SU-DHL-6 (cell line): ENCODE measurements at regions not wholly inside any gene's neighbourhood (a gene's known extent, or its start where the extent isn't known, plus 50 kb on each side); places are given as distances from the start of the nearest gene placed in this dataset.

Source experiments
- H2AFZ ChIP-seq: fragments of 200-600 bp; sonication (generic); 2 replicates; pipeline ENCODE4 v1.6.1; 2014; ENCODE audit warnings: low read depth, mild to moderate bottlenecking, moderate library complexity, mixed read lengths, antibody characterized with exemption, low read length; ENCODE audit not compliant: severe bottlenecking
- H3F3A ChIP-seq: fragments of 200-600 bp; shearing (Covaris generic); 2 replicates; pipeline ENCODE4 v1.6.0; 2016; ENCODE audit warnings: antibody characterized with exemption, mild to moderate bottlenecking; ENCODE audit not compliant: insufficient read depth
- H3K27ac ChIP-seq: fragments of 200-600 bp; sonication (generic); 2 replicates; pipeline ENCODE4 v1.5.1; 2016; ENCODE audit warnings: low read depth, mild to moderate bottlenecking, low read length, moderate library complexity, mixed read lengths
- H3K27me3 ChIP-seq: fragments of 200-600 bp; sonication (generic), shearing (Covaris generic); 2 replicates; pipeline ENCODE4 v1.6.0; 2014; ENCODE audit warnings: mild to moderate bottlenecking, low read length
- H3K36me3 ChIP-seq: fragments of 200-600 bp; sonication (generic); 2 replicates; pipeline ENCODE4 v1.6.1; 2014; ENCODE audit warnings: mild to moderate bottlenecking, low read length, mixed read lengths
- H3K4me2 ChIP-seq: fragments of 300-600, 200-600 bp; shearing (Covaris generic), sonication (generic); 2 replicates; pipeline ENCODE4 v1.6.0; 2014; ENCODE audit warnings: low read length, low read depth, mild to moderate bottlenecking; ENCODE audit not compliant: poor library complexity, severe bottlenecking
- H3K4me3 ChIP-seq: fragments of 200-600 bp; sonication (generic); 2 replicates; pipeline ENCODE4 v1.5.1; 2014; ENCODE audit warnings: antibody characterized with exemption, low read length, mild to moderate bottlenecking, mixed read lengths; ENCODE audit not compliant: insufficient read depth, poor library complexity, severe bottlenecking
- H3K79me2 ChIP-seq: fragments of 200-600 bp; sonication (generic); 2 replicates; pipeline ENCODE4 v1.6.1; 2014; ENCODE audit warnings: mild to moderate bottlenecking, low read length, moderate library complexity; ENCODE audit not compliant: insufficient read depth
- H3K9ac ChIP-seq: fragments of 200-600 bp; sonication (generic); 2 replicates; pipeline ENCODE4 v1.7.0; 2014; ENCODE audit warnings: mild to moderate bottlenecking, low read length
- H3K9me2 ChIP-seq: fragments of 200-600 bp; sonication (generic); replicated peaks from 2 replicates; pipeline ENCODE4 v1.6.1; 2014; ENCODE audit warnings: low read length; ENCODE audit not compliant: insufficient read depth
- H3K9me3 ChIP-seq: fragments of 200-600 bp; sonication (generic); 2 replicates; pipeline ENCODE4 v1.6.1; 2014; ENCODE audit warnings: low read length, mixed read lengths; ENCODE audit not compliant: insufficient read depth
- H4K20me1 ChIP-seq: fragments of 200-600 bp; sonication (generic); 2 replicates; pipeline ENCODE4 v1.6.1; 2014; ENCODE audit warnings: low read depth, mild to moderate bottlenecking, antibody characterized with exemption, low read length, moderate library complexity, mixed read lengths
- EZH2phosphoT487 ChIP-seq: fragments of 200-600 bp; sonication (generic), shearing (Covaris generic); conservative IDR thresholded peaks from 2 replicates; pipeline ENCODE4 v1.6.1; 2018; ENCODE audit warnings: mild to moderate bottlenecking, antibody characterized with exemption, low read length, moderate library complexity, mixed read lengths
- TF ChIP-seq, protein P1 (sequence below): fragments of 200-600 bp; sonication (generic); IDR thresholded peaks from one replicate; pipeline ENCODE4 v1.5.1; 2017; ENCODE audit warnings: antibody characterized with exemption, mild to moderate bottlenecking, low read length, moderate library complexity; ENCODE audit not compliant: insufficient read depth, poor library complexity, severe bottlenecking

DNA sequence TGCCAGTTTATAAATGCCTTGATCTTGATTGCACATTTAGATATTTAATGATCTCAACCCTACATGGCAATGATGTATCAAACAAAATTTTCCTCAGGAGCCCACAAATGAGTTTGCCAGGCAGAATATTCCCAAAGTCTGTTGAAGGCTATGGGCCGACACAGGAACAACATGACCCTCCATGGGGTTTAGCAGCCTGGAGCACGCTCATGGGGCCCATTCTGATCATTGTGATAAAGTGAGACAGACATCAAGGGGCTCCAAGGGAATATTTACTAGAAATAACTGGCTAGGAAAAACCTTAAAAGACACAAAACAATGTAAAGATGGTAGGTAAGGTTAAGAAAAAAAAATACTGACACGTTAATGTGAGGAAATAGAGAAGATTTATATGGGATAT, 485.4 kb downstream of the PLCL1 start:
- H2AFZ ChIP-seq: no peak overlapping the region
- no peak overlapping the region for H3K9ac ChIP-seq
- H3K9me2 ChIP-seq: no peaks in the 10 kb centered on the region
- no peak overlapping the region for H3K4me3 ChIP-seq
- no peak for TF ChIP-seq EZH2phosphoT487
- TF ChIP-seq, protein P1, sequence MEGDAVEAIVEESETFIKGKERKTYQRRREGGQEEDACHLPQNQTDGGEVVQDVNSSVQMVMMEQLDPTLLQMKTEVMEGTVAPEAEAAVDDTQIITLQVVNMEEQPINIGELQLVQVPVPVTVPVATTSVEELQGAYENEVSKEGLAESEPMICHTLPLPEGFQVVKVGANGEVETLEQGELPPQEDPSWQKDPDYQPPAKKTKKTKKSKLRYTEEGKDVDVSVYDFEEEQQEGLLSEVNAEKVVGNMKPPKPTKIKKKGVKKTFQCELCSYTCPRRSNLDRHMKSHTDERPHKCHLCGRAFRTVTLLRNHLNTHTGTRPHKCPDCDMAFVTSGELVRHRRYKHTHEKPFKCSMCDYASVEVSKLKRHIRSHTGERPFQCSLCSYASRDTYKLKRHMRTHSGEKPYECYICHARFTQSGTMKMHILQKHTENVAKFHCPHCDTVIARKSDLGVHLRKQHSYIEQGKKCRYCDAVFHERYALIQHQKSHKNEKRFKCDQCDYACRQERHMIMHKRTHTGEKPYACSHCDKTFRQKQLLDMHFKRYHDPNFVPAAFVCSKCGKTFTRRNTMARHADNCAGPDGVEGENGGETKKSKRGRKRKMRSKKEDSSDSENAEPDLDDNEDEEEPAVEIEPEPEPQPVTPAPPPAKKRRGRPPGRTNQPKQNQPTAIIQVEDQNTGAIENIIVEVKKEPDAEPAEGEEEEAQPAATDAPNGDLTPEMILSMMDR: no peak
- no peaks in the 10 kb centered on the region for H3F3A ChIP-seq
- no peaks in the 10 kb centered on the region for H3K36me3 ChIP-seq
- H3K27ac ChIP-seq: no peak overlapping the region
- no peak overlapping the region for H3K4me2 ChIP-seq
- no peaks in the 10 kb centered on the region for H3K9me3 ChIP-seq
- no peaks in the 10 kb centered on the region for H3K27me3 ChIP-seq
- no peaks in the 10 kb centered on the region for H3K79me2 ChIP-seq
- no peaks in the 10 kb centered on the region for H4K20me1 ChIP-seq

DNA sequence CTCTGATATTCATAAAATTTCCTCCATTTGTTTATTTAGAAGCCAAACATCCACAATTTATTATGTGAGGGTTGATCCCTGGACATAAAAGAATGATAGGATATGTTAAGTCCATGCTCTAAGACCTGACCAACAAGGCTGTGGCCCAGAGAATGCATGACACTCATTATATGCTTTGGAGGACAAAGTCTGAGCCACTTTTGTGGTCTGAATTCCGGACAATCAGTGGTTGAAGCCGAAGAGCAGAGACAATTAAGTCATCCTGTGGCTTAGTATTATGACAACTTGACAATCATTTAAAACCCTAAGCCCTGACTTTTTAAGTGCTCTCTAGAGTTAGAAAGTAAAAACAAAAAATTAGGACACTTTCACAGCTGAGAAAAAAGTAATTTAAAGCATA, 483.3 kb downstream of the PLCL1 start:
- Histone ChIP-seq H4K20me1 (no peaks in the 10 kb centered on the region), H3K9me3 (no peaks in the 10 kb centered on the region)
- TF ChIP-seq, protein P1: no peak
- no peak for TF ChIP-seq EZH2phosphoT487

DNA sequence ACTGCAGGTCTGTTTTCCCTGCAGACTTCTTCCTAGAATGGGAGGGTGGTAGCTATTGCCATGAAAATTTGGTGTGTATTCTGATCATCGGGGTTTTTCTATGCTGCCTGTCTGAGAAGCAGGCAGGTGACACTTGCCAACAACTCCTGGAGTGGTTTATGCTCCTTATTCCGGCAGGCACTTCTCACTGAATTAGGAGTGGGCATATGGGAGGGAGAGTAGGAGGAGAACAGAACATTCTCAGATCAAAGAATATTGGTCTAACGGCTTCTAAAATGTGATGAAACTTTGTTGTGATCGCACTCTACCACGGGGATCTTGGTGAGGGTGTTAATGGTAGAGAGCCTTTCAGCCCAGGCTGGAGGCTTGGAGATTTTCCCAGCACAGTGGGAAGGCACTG, 480.8 kb downstream of the PLCL1 start:
- Histone ChIP-seq H3K4me3 (no peak overlapping the region), H3K79me2 (no peaks in the 10 kb centered on the region), H2AFZ (no peak overlapping the region), H3K9me2 (no peaks in the 10 kb centered on the region), H3K9me3 (no peaks in the 10 kb centered on the region), H3K36me3 (no peaks in the 10 kb centered on the region), H3K27me3 (no peaks in the 10 kb centered on the region), H3K4me2 (no peak overlapping the region), H3K9ac (no peak overlapping the region), H3F3A (no peaks in the 10 kb centered on the region), H3K27ac (no peak overlapping the region), H4K20me1 (no peaks in the 10 kb centered on the region)
- TF ChIP-seq, protein P1: no peak
- TF ChIP-seq EZH2phosphoT487: no peak

More for the DNA sequence above, 483.3 kb downstream of the PLCL1 start:
- Histone ChIP-seq H3K9me2 (no peaks in the 10 kb centered on the region), H3F3A (no peaks in the 10 kb centered on the region), H3K79me2 (no peaks in the 10 kb centered on the region), H3K4me2 (no peak overlapping the region), H3K27me3 (no peaks in the 10 kb centered on the region), H3K36me3 (no peaks in the 10 kb centered on the region), H2AFZ (no peak overlapping the region), H3K9ac (no peak overlapping the region), H3K4me3 (no peak overlapping the region), H3K27ac (no peak overlapping the region)
